GM12892 (cell line): ENCODE measurements at regions not wholly inside any gene's neighbourhood (a gene's known extent, or its start where the extent isn't known, plus 50 kb on each side); places are given as distances from the start of the nearest gene placed in this dataset.

ENCODE experiments used
- POLR2A ChIP-seq: IDR thresholded peaks from 2 replicates; pipeline ENCODE4 v1.6.1; 2011; ENCODE audit warnings: low read depth, low read length, control low read depth
- POLR2AphosphoS5 ChIP-seq: IDR thresholded peaks from 2 replicates; pipeline ENCODE4 v1.6.1; 2011; ENCODE audit warnings: low read depth, low read length, control low read depth

GRCh38 chr5:50575740-50576139 lies 90.7 kb upstream of the PARP8 start:
- TF ChIP-seq POLR2A (no peak), POLR2AphosphoS5 (no peak)
